PFSK-1 (cell line): ENCODE measurements at regions not wholly inside any gene's neighbourhood (a gene's known extent, or its start where the extent isn't known, plus 50 kb on each side); places are given as distances from the start of the nearest gene placed in this dataset.

Experiments
- FOXP2 ChIP-seq: optimal IDR thresholded peaks from 2 replicates; pipeline ENCODE3; 2011; ENCODE audit warnings: borderline replicate concordance, control low read depth, inconsistent platforms; ENCODE audit not compliant: insufficient read depth; ENCODE audit errors: extremely low read length, extremely low read depth
- POLR2AphosphoS5 ChIP-seq: IDR thresholded peaks from 2 replicates; pipeline ENCODE4 v1.6.1; 2012; ENCODE audit warnings: low read depth, mild to moderate bottlenecking, control low read depth, low read length, moderate library complexity
- SIN3A ChIP-seq: IDR thresholded peaks from 2 replicates; pipeline ENCODE4 v1.6.1; 2012; ENCODE audit warnings: mild to moderate bottlenecking, low read length, moderate library complexity, borderline replicate concordance; ENCODE audit not compliant: insufficient read depth
- TAF1 ChIP-seq: IDR thresholded peaks from 2 replicates; pipeline ENCODE4 v1.6.1; 2012; ENCODE audit warnings: low read length, control low read depth, borderline replicate concordance; ENCODE audit not compliant: insufficient read depth
- TF ChIP-seq, protein P1 (sequence below), 2 experiments: IDR thresholded peaks; 2 replicates each; pipeline versions ENCODE4 v1.6.1 to v1.8.0; 2011 to 2012; ENCODE audit warnings: low read depth in 2 of 2, low read length in 2 of 2, control low read depth in 1 of 2, inconsistent platforms in 1 of 2, mild to moderate bottlenecking in 1 of 2, moderate library complexity in 1 of 2; ENCODE audit not compliant: insufficient read depth in 1 of 2

DNA sequence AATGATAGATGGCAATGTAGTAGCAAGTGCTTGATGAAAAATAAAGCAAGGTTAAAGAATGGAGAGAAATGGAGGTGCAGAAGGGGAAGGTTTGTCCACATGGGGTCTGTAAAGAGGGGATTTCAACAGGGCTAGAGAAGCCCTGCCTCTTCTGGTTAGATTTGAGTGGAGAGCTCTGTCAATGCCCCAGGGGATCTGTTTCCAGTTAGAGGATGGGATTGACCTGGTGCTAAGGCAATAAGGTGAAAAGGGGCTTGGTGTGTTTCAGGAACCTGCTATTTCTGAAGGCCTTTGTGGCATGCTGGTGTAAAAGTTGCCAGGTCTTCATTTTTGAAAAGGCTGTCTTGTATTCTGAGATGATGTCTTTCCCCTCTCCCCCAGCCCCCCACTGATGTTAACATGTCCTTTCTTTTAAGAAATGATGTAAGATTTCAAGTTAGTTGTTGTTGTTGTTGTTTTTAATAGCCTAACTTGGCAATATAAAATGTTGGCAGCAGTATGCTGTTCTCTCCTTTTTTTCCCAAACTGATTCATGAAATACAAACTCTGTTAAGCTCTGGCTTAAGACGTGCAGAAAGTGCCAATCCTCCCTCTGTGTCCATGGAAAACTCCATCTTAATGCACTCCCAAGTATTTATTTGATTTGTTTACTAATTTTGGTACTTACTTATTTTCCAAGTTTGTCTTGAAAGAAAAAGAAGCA, 370.3 kb upstream of the ADGRL2 start:
- TF ChIP-seq POLR2AphosphoS5 = no peak
- TF ChIP-seq FOXP2 = no peak
- TF ChIP-seq, protein P1, sequence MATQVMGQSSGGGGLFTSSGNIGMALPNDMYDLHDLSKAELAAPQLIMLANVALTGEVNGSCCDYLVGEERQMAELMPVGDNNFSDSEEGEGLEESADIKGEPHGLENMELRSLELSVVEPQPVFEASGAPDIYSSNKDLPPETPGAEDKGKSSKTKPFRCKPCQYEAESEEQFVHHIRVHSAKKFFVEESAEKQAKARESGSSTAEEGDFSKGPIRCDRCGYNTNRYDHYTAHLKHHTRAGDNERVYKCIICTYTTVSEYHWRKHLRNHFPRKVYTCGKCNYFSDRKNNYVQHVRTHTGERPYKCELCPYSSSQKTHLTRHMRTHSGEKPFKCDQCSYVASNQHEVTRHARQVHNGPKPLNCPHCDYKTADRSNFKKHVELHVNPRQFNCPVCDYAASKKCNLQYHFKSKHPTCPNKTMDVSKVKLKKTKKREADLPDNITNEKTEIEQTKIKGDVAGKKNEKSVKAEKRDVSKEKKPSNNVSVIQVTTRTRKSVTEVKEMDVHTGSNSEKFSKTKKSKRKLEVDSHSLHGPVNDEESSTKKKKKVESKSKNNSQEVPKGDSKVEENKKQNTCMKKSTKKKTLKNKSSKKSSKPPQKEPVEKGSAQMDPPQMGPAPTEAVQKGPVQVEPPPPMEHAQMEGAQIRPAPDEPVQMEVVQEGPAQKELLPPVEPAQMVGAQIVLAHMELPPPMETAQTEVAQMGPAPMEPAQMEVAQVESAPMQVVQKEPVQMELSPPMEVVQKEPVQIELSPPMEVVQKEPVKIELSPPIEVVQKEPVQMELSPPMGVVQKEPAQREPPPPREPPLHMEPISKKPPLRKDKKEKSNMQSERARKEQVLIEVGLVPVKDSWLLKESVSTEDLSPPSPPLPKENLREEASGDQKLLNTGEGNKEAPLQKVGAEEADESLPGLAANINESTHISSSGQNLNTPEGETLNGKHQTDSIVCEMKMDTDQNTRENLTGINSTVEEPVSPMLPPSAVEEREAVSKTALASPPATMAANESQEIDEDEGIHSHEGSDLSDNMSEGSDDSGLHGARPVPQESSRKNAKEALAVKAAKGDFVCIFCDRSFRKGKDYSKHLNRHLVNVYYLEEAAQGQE (IDR thresholded peaks at IDR 0.05; ENCODE audit: insufficient read depth in 1 of 2, low read depth in 2 of 2, low read length in 2 of 2) = no peak

DNA sequence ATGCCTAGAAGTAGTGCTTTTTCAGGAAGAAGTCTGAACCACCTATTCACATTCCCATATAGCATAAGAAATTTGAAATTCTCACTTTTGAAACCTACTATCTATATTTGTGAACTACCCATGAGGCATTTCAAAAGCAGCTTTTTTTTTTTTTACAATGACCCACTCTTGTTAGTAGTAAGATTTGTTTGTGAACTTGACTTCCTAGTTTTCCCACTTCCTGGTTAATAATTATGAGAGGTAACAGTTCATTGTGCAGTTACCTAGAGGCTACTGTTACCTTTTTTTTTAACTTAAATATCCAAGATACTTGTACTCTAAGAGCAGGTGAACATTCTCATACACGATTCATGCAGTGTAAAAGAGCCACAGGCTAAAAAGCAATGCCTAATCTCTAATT, 371.7 kb upstream of the ADGRL2 start:
- TF ChIP-seq POLR2AphosphoS5 (no peak), TAF1 (no peak), FOXP2 (no peak), SIN3A (no peak)
- TF ChIP-seq, protein P1 (IDR thresholded peaks at IDR 0.05; ENCODE audit: insufficient read depth in 1 of 2, low read depth in 2 of 2, low read length in 2 of 2) = no peak

DNA sequence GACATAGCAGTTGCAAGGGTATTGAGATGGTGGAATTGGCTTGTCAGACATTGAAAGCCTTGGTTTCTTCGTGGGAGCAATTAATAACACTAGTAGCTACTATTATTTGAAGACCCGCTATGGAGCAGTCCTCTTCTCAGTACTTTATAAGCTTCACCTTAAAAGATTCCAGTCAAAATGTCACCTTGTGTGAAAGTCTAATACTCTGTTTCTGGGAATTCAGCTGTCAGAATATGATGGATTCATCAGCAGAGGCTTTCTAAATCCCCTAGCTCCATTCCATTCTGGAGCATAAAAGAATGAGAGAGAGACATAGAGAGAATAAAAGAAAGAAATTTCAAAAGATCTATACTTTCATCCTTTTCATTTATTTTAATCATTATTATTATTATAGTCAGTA, 375.9 kb upstream of the ADGRL2 start:
- TF ChIP-seq SIN3A (no peak), FOXP2 (no peak), POLR2AphosphoS5 (no peak), TAF1 (no peak)
- TF ChIP-seq, protein P1 (IDR thresholded peaks at IDR 0.05; ENCODE audit: insufficient read depth in 1 of 2, low read depth in 2 of 2, low read length in 2 of 2) = no peak

DNA sequence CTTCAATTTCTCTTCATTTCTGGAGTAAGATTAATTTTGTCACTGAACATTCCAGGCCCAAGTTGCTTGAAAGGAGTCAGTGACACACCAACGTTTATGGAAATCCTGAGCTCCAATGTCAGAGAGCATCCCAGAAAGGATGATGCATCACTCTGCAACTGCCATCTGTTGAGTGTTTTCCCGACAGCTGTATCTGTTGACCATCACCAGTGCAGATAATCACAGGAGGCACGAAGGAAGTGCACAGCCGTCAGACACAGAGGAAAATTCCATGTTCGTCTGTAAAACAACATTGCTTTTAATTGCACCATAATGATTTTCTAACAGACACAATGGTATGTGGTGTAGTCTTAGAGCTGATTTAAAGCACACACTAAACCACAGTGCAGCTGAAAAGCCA, 376.7 kb upstream of the ADGRL2 start:
- TF ChIP-seq TAF1 (no peak), POLR2AphosphoS5 (no peak), FOXP2 (no peak), SIN3A (no peak)
- TF ChIP-seq, protein P1 (IDR thresholded peaks at IDR 0.05; ENCODE audit: insufficient read depth in 1 of 2, low read depth in 2 of 2, low read length in 2 of 2) = no peak

DNA sequence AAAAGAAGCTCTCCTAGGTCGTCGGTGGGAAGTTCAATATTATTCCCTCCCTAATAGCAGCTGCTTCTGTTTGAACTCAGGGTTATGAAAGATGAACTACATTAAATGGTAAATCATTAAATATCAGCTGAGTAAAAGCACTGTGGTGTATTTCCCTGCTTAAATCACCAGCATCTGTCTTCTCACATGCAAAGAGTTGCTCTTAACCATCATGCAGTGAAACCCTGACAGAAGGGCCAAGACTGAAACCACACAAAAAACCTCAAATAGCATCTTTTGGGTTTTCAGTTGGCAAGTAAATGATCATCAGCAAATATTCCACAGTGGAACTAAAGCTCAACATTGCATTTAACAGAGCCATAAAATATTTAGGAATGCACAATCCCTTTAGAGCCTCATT, 380.0 kb upstream of the ADGRL2 start:
- no peak for TF ChIP-seq TAF1
- no peak for TF ChIP-seq FOXP2
- no peak for TF ChIP-seq SIN3A
- TF ChIP-seq, protein P1 (IDR thresholded peaks at IDR 0.05; ENCODE audit: insufficient read depth in 1 of 2, low read depth in 2 of 2, low read length in 2 of 2) = no peak
- no peak for TF ChIP-seq POLR2AphosphoS5
